ENCODE measurements at regions not wholly inside any gene's neighbourhood (a gene's known extent, or its start where the extent isn't known, plus 50 kb on each side); places are given as distances from the start of the nearest gene placed in this dataset.

- Mint-ChIP-seq H3K27me3 (no peaks in the 10 kb centered on the region), H3K4me1 (no peaks in the 10 kb centered on the region), H3K27ac (no peak overlapping the region), H3K36me3 (ENCODE audit: low read depth) (no peaks in the 10 kb centered on the region), H3K4me3 (no peak overlapping the region), H3K9me3 (no peaks in the 10 kb centered on the region)
- CTCF ChIA-PET = no interaction called here
- POLR2A ChIA-PET = no interaction called here
- no peak for DNase-seq
Observed at GRCh38 chr4:117637347-117637746, 396.9 kb upstream of the NDST3 start.

GRCh38 chr4:117640836-117641235 lies 393.4 kb upstream of the NDST3 start:
- Mint-ChIP-seq H3K27ac (no peak overlapping the region), H3K9me3 (no peaks in the 10 kb centered on the region), H3K27me3 (no peaks in the 10 kb centered on the region), H3K4me3 (no peak overlapping the region), H3K36me3 (ENCODE audit: low read depth) (no peaks in the 10 kb centered on the region), H3K4me1 (no peaks in the 10 kb centered on the region)
- DNase-seq = no peak
- ChIA-PET POLR2A (no interaction called here), CTCF (no interaction called here)

- H3K36me3 Mint-ChIP-seq (ENCODE audit: low read depth) = no peaks in the 10 kb centered on the region
- H3K4me3 Mint-ChIP-seq = no peak overlapping the region
- H3K4me1 Mint-ChIP-seq = no peaks in the 10 kb centered on the region
- H3K27ac Mint-ChIP-seq = no peak overlapping the region
- ChIA-PET CTCF (no interaction called here), POLR2A (no interaction called here)
- H3K9me3 Mint-ChIP-seq = no peaks in the 10 kb centered on the region
- H3K27me3 Mint-ChIP-seq = no peaks in the 10 kb centered on the region
- no peak for DNase-seq
Observed at GRCh38 chr4:117641519-117641918, 392.8 kb upstream of the NDST3 start.

GRCh38 chr4:117654079-117654478 lies 380.2 kb upstream of the NDST3 start:
- Mint-ChIP-seq H3K27me3 (no peaks in the 10 kb centered on the region), H3K4me3 (no peak overlapping the region), H3K36me3 (ENCODE audit: low read depth) (no peaks in the 10 kb centered on the region), H3K9me3 (peaks cover 2% of the 10 kb centered on the region), H3K27ac (no peak overlapping the region), H3K4me1 (no peaks in the 10 kb centered on the region)
- POLR2A ChIA-PET = no interaction called here
- no peak for DNase-seq
- CTCF ChIA-PET = interaction anchor here (0.6 kb wide), 1 partner anchor 57 kb away, joined by 4 read pairs; no protein-coding TSS in a partner anchor

GRCh38 chr4:117660668-117661067 lies 373.6 kb upstream of the NDST3 start:
- no peaks in the 10 kb centered on the region for H3K27me3 Mint-ChIP-seq
- POLR2A ChIA-PET = no interaction called here
- DNase-seq = no peak
- CTCF ChIA-PET = no interaction called here
- H3K4me3 Mint-ChIP-seq = no peak overlapping the region
- H3K9me3 Mint-ChIP-seq = no peaks in the 10 kb centered on the region
- H3K4me1 Mint-ChIP-seq = no peaks in the 10 kb centered on the region
- no peaks in the 10 kb centered on the region for H3K36me3 Mint-ChIP-seq (ENCODE audit: low read depth)
- no peak overlapping the region for H3K27ac Mint-ChIP-seq

- no peak overlapping the region for H3K4me3 Mint-ChIP-seq
- no peaks in the 10 kb centered on the region for H3K4me1 Mint-ChIP-seq
- POLR2A ChIA-PET = no interaction called here
- H3K27me3 Mint-ChIP-seq = no peaks in the 10 kb centered on the region
- H3K9me3 Mint-ChIP-seq = no peaks in the 10 kb centered on the region
- no peak overlapping the region for H3K27ac Mint-ChIP-seq
- DNase-seq = no peak
- no peaks in the 10 kb centered on the region for H3K36me3 Mint-ChIP-seq (ENCODE audit: low read depth)
- CTCF ChIA-PET = no interaction called here
Observed at GRCh38 chr4:117661091-117662072, 372.9 kb upstream of the NDST3 start.

GRCh38 chr4:117664706-117665444 lies 369.4 kb upstream of the NDST3 start:
- no peak for DNase-seq
- ChIA-PET POLR2A (no interaction called here), CTCF (no interaction called here)
- Mint-ChIP-seq H3K36me3 (ENCODE audit: low read depth) (no peaks in the 10 kb centered on the region), H3K27me3 (no peaks in the 10 kb centered on the region), H3K4me3 (no peak overlapping the region), H3K9me3 (no peaks in the 10 kb centered on the region), H3K27ac (no peak overlapping the region), H3K4me1 (no peaks in the 10 kb centered on the region)

- Mint-ChIP-seq H3K4me3 (no peak overlapping the region), H3K27ac (no peak overlapping the region), H3K27me3 (no peaks in the 10 kb centered on the region), H3K4me1 (no peaks in the 10 kb centered on the region), H3K36me3 (ENCODE audit: low read depth) (no peaks in the 10 kb centered on the region), H3K9me3 (peaks cover 3% of the 10 kb centered on the region)
- CTCF ChIA-PET = no interaction called here
- DNase-seq = no peak
- POLR2A ChIA-PET = no interaction called here
Observed at GRCh38 chr4:117676153-117676552, 358.1 kb upstream of the NDST3 start.

- Mint-ChIP-seq H3K9me3 (peaks cover 3% of the 10 kb centered on the region), H3K27me3 (no peaks in the 10 kb centered on the region), H3K4me1 (no peaks in the 10 kb centered on the region), H3K27ac (no peak overlapping the region), H3K4me3 (no peak overlapping the region), H3K36me3 (ENCODE audit: low read depth) (no peaks in the 10 kb centered on the region)
- POLR2A ChIA-PET = no interaction called here
- no peak for DNase-seq
- CTCF ChIA-PET = no interaction called here
Observed at GRCh38 chr4:117678861-117679260, 355.4 kb upstream of the NDST3 start.

GRCh38 chr4:117691572-117692351 lies 342.5 kb upstream of the NDST3 start:
- no peaks in the 10 kb centered on the region for H3K9me3 Mint-ChIP-seq
- no peak for DNase-seq
- H3K4me1 Mint-ChIP-seq = no peaks in the 10 kb centered on the region
- POLR2A ChIA-PET = no interaction called here
- CTCF ChIA-PET = no interaction called here
- no peaks in the 10 kb centered on the region for H3K36me3 Mint-ChIP-seq (ENCODE audit: low read depth)
- no peak overlapping the region for H3K27ac Mint-ChIP-seq
- no peak overlapping the region for H3K4me3 Mint-ChIP-seq
- no peaks in the 10 kb centered on the region for H3K27me3 Mint-ChIP-seq

GRCh38 chr4:117692538-117692937 lies 341.7 kb upstream of the NDST3 start:
- H3K4me1 Mint-ChIP-seq = no peaks in the 10 kb centered on the region
- ChIA-PET CTCF (no interaction called here), POLR2A (no interaction called here)
- H3K4me3 Mint-ChIP-seq = no peak overlapping the region
- no peaks in the 10 kb centered on the region for H3K36me3 Mint-ChIP-seq (ENCODE audit: low read depth)
- no peaks in the 10 kb centered on the region for H3K27me3 Mint-ChIP-seq
- DNase-seq = no peak
- no peaks in the 10 kb centered on the region for H3K9me3 Mint-ChIP-seq
- H3K27ac Mint-ChIP-seq = no peak overlapping the region

GRCh38 chr4:117699595-117699994 lies 334.7 kb upstream of the NDST3 start:
- no peaks in the 10 kb centered on the region for H3K27me3 Mint-ChIP-seq
- no peaks in the 10 kb centered on the region for H3K4me1 Mint-ChIP-seq
- DNase-seq = no peak
- ChIA-PET CTCF (no interaction called here), POLR2A (no interaction called here)
- H3K36me3 Mint-ChIP-seq (ENCODE audit: low read depth) = no peaks in the 10 kb centered on the region
- no peak overlapping the region for H3K4me3 Mint-ChIP-seq
- H3K27ac Mint-ChIP-seq = no peak overlapping the region
- H3K9me3 Mint-ChIP-seq = no peaks in the 10 kb centered on the region
